Osteoblast (primary cell): ENCODE measurements at regions not wholly inside any gene's neighbourhood (a gene's known extent, or its start where the extent isn't known, plus 50 kb on each side); places are given as distances from the start of the nearest gene placed in this dataset.
A peak's percentile ranks its signal among the peaks of the same experiment; 100 is the strongest.
"Not testable (repeated sequence)": the region's sequence is repeated elsewhere in the genome, so short reads cannot be mapped to it uniquely, and the experiment has no call there.

Source experiments
- DNase-seq: peaks from one replicate; pipeline ENCODE4 v3.0.0; 2011; ENCODE audit warnings: low spot score, mixed read lengths; ENCODE audit not compliant: insufficient read length; ENCODE audit errors: missing footprints
- H2AFZ ChIP-seq: 2 replicates; pipeline ENCODE4 v1.6.0; 2011; ENCODE audit warnings: mild to moderate bottlenecking, low read length
- H3K27ac ChIP-seq: 2 replicates; pipeline ENCODE4 v1.5.1; 2011; ENCODE audit warnings: mild to moderate bottlenecking, low read depth, low read length, moderate library complexity
- H3K27me3 ChIP-seq: 2 replicates; pipeline ENCODE4 v1.6.0; 2012; ENCODE audit warnings: mild to moderate bottlenecking, control low read depth, inconsistent platforms, low read length, moderate library complexity; ENCODE audit not compliant: insufficient read depth
- H3K36me3 ChIP-seq: 2 replicates; pipeline ENCODE4 v1.5.1; 2011; ENCODE audit warnings: mild to moderate bottlenecking, low read length, control low read depth, moderate library complexity; ENCODE audit not compliant: insufficient read depth
- H3K4me1 ChIP-seq: 2 replicates; pipeline ENCODE4 v1.5.1; 2011; ENCODE audit warnings: mild to moderate bottlenecking, low read length, control low read depth, moderate library complexity; ENCODE audit not compliant: insufficient read depth
- H3K4me2 ChIP-seq: 2 replicates; pipeline ENCODE4 v1.6.0; 2011; ENCODE audit warnings: mild to moderate bottlenecking, low read length; ENCODE audit not compliant: insufficient read depth
- H3K4me3 ChIP-seq: fragments of 200-600 bp; sonication (generic); 3 replicates; pipeline ENCODE4 v1.5.1; 2012; ENCODE audit warnings: mild to moderate bottlenecking, low read length, inconsistent platforms; ENCODE audit not compliant: insufficient read depth
- H3K79me2 ChIP-seq: 2 replicates; pipeline ENCODE4 v1.6.0; 2012; ENCODE audit warnings: mild to moderate bottlenecking, low read length, control low read depth, inconsistent platforms; ENCODE audit not compliant: insufficient read depth
- H3K9me3 ChIP-seq: 2 replicates; pipeline ENCODE4 v1.5.1; 2011; ENCODE audit warnings: low read depth, low read length, control low read depth
- H4K20me1 ChIP-seq: 2 replicates; pipeline ENCODE4 v1.6.0; 2012; ENCODE audit warnings: mild to moderate bottlenecking, low read length, control low read depth; ENCODE audit not compliant: insufficient read depth
- CTCF ChIP-seq: IDR thresholded peaks from 2 replicates; pipeline ENCODE4 v1.5.1; 2011; ENCODE audit warnings: mild to moderate bottlenecking, low read depth, low read length, moderate library complexity; ENCODE audit errors: extremely low read depth

GRCh38 chr11:89612096-89612495, 98.0 kb upstream of the TRIM77 start:
- Histone ChIP-seq H3K4me1 (peaks cover 6% of the 10 kb centered on the region), H3K9me3 (no peaks in the 10 kb centered on the region), H3K4me2 (no peak overlapping the region), H3K36me3 (no peaks in the 10 kb centered on the region), H4K20me1 (no peaks in the 10 kb centered on the region), H3K27ac (no peak overlapping the region), H2AFZ (no peak overlapping the region), H3K4me3 (no peak overlapping the region), H3K27me3 (no peaks in the 10 kb centered on the region), H3K79me2 (no peaks in the 10 kb centered on the region)
- DNase-seq: no peak
- no peak for TF ChIP-seq CTCF

GRCh38 chr11:89613911-89614310, 96.2 kb upstream of the TRIM77 start:
- Histone ChIP-seq H2AFZ (no peak overlapping the region), H3K27me3 (no peaks in the 10 kb centered on the region), H3K4me3 (no peak overlapping the region), H3K4me2 (no peak overlapping the region), H3K4me1 (no peaks in the 10 kb centered on the region), H4K20me1 (no peaks in the 10 kb centered on the region), H3K27ac (no peak overlapping the region), H3K36me3 (no peaks in the 10 kb centered on the region), H3K9me3 (no peaks in the 10 kb centered on the region), H3K79me2 (no peaks in the 10 kb centered on the region)
- no peak for TF ChIP-seq CTCF
- DNase-seq: no peak

- H3K79me2 ChIP-seq, H3K4me3 ChIP-seq, H3K36me3 ChIP-seq, H3K27ac ChIP-seq, H2AFZ ChIP-seq, H3K4me1 ChIP-seq, H4K20me1 ChIP-seq, H3K9me3 ChIP-seq, DNase-seq, H3K4me2 ChIP-seq, H3K27me3 ChIP-seq: not testable (repeated sequence)
- TF ChIP-seq CTCF: peak; percentile 30
These were observed 95.7 kb upstream of the TRIM77 start for GRCh38 chr11:89614428-89614827.

- H4K20me1 ChIP-seq, H3K79me2 ChIP-seq, H3K4me3 ChIP-seq, H3K4me1 ChIP-seq, H3K27me3 ChIP-seq, H2AFZ ChIP-seq, H3K9me3 ChIP-seq, H3K4me2 ChIP-seq, DNase-seq, H3K27ac ChIP-seq, H3K36me3 ChIP-seq: not testable (repeated sequence)
These were observed 94.5 kb upstream of the TRIM77 start for GRCh38 chr11:89615642-89616041.

GRCh38 chr11:89616161-89616560, 93.9 kb upstream of the TRIM77 start:
- not testable (repeated sequence) for H3K4me2 ChIP-seq, H3K4me1 ChIP-seq, H2AFZ ChIP-seq, DNase-seq, H3K27ac ChIP-seq, H3K36me3 ChIP-seq, H3K4me3 ChIP-seq, H4K20me1 ChIP-seq, H3K9me3 ChIP-seq, H3K79me2 ChIP-seq, H3K27me3 ChIP-seq
